HuH-7 (cell line): ENCODE measurements at regions not wholly inside any gene's neighbourhood (a gene's known extent, or its start where the extent isn't known, plus 50 kb on each side); places are given as distances from the start of the nearest gene placed in this dataset.

ENCODE experiments used
- DNase-seq: peaks from one replicate; pipeline ENCODE4 v3.0.0; 2011; ENCODE audit warnings: low spot score

GRCh38 chr5:171684169-171684568, 101.4 kb upstream of the SMIM23 start:
- DNase-seq: no peak

GRCh38 chr5:171688696-171689495, 96.7 kb upstream of the SMIM23 start:
- no peak for DNase-seq

- no peak for DNase-seq
Measured at GRCh38 chr5:171689853-171690417, 95.7 kb upstream of the SMIM23 start.

GRCh38 chr5:171692107-171692506, 93.5 kb upstream of the SMIM23 start:
- DNase-seq: no peak

GRCh38 chr5:171692936-171693335, 92.7 kb upstream of the SMIM23 start:
- no peak for DNase-seq

GRCh38 chr5:171693412-171693811, 92.2 kb upstream of the SMIM23 start:
- no peak for DNase-seq

- DNase-seq: no peak
Measured at GRCh38 chr5:171695804-171696203, 89.8 kb upstream of the SMIM23 start.

GRCh38 chr5:171697221-171698102, 88.2 kb upstream of the SMIM23 start:
- DNase-seq: no peak

GRCh38 chr5:171700318-171700912, 85.2 kb upstream of the SMIM23 start:
- no peak for DNase-seq

GRCh38 chr5:171701100-171701541, 84.5 kb upstream of the SMIM23 start:
- no peak for DNase-seq

GRCh38 chr5:171702135-171702770, 83.4 kb upstream of the SMIM23 start:
- no peak for DNase-seq

GRCh38 chr5:171703146-171703545, 82.5 kb upstream of the SMIM23 start:
- DNase-seq: no peak

- DNase-seq: no peak
Measured at GRCh38 chr5:171705036-171705435, 80.6 kb upstream of the SMIM23 start.

- DNase-seq: no peak
Measured at GRCh38 chr5:171705830-171706468, 79.7 kb upstream of the SMIM23 start.

GRCh38 chr5:171706736-171707441, 78.7 kb upstream of the SMIM23 start:
- no peak for DNase-seq

GRCh38 chr5:171707442-171707792, 78.2 kb upstream of the SMIM23 start:
- DNase-seq: no peak

- no peak for DNase-seq
Measured at GRCh38 chr5:171709930-171710329, 75.7 kb upstream of the SMIM23 start.

GRCh38 chr5:171710451-171711024, 75.1 kb upstream of the SMIM23 start:
- no peak for DNase-seq

GRCh38 chr5:171711571-171711970, 74.0 kb upstream of the SMIM23 start:
- DNase-seq: no peak

- no peak for DNase-seq
Measured at GRCh38 chr5:171712616-171713015, 73.0 kb upstream of the SMIM23 start.
